ENCODE measurements at regions not wholly inside any gene's neighbourhood (a gene's known extent, or its start where the extent isn't known, plus 50 kb on each side); places are given as distances from the start of the nearest gene placed in this dataset.
"Not testable (repeated sequence)": the region's sequence is repeated elsewhere in the genome, so short reads cannot be mapped to it uniquely, and the experiment has no call there.

DNA sequence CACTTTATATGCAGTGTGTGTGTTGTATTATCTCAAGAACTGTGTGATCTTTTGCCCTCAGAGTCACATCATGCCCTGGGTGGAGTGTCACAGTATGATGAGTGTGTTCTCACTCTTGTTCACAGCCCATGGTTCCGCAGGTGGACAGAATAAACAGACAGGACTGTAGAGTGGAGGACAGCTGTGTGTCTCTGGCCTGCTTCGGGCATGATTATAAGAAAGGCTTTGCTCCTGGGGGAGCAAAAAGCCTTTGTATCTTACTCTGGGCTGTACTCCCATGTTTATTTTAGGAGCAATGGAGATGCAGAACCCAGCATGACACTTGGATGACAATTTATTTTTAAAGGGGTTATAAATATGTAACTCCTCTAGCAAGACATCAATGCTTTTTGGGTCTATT, 371.7 kb upstream of the MEX3C start (continued):
- TF ChIP-seq, protein P1, sequence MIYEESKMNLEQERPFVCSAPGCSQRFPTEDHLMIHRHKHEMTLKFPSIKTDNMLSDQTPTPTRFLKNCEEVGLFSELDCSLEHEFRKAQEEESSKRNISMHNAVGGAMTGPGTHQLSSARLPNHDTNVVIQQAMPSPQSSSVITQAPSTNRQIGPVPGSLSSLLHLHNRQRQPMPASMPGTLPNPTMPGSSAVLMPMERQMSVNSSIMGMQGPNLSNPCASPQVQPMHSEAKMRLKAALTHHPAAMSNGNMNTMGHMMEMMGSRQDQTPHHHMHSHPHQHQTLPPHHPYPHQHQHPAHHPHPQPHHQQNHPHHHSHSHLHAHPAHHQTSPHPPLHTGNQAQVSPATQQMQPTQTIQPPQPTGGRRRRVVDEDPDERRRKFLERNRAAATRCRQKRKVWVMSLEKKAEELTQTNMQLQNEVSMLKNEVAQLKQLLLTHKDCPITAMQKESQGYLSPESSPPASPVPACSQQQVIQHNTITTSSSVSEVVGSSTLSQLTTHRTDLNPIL (CRISPR knock-in tag; IDR thresholded peaks at IDR 0.05; ENCODE audit: low read depth), result no peak
- TF ChIP-seq, protein P2, sequence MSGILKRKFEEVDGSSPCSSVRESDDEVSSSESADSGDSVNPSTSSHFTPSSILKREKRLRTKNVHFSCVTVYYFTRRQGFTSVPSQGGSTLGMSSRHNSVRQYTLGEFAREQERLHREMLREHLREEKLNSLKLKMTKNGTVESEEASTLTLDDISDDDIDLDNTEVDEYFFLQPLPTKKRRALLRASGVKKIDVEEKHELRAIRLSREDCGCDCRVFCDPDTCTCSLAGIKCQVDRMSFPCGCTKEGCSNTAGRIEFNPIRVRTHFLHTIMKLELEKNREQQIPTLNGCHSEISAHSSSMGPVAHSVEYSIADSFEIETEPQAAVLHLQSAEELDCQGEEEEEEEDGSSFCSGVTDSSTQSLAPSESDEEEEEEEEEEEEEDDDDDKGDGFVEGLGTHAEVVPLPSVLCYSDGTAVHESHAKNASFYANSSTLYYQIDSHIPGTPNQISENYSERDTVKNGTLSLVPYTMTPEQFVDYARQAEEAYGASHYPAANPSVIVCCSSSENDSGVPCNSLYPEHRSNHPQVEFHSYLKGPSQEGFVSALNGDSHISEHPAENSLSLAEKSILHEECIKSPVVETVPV (CRISPR knock-in tag; IDR thresholded peaks at IDR 0.05), result no peak
- TF ChIP-seq SNAI2 (CRISPR knock-in tag; IDR thresholded peaks at IDR 0.05), result no peak
- TF ChIP-seq ZNF565 (CRISPR knock-in tag; conservative IDR thresholded peaks at IDR 0.05; ENCODE audit: low read depth), result no peak
- TF ChIP-seq GLIS3 (CRISPR knock-in tag; IDR thresholded peaks at IDR 0.05), result no peak
- TF ChIP-seq TCF4 (CRISPR knock-in tag; IDR thresholded peaks at IDR 0.05; ENCODE audit: borderline replicate concordance), result no peak
- no peak for TF ChIP-seq ZFP3 (CRISPR knock-in tag; IDR thresholded peaks at IDR 0.05)
- TF ChIP-seq, protein P3, sequence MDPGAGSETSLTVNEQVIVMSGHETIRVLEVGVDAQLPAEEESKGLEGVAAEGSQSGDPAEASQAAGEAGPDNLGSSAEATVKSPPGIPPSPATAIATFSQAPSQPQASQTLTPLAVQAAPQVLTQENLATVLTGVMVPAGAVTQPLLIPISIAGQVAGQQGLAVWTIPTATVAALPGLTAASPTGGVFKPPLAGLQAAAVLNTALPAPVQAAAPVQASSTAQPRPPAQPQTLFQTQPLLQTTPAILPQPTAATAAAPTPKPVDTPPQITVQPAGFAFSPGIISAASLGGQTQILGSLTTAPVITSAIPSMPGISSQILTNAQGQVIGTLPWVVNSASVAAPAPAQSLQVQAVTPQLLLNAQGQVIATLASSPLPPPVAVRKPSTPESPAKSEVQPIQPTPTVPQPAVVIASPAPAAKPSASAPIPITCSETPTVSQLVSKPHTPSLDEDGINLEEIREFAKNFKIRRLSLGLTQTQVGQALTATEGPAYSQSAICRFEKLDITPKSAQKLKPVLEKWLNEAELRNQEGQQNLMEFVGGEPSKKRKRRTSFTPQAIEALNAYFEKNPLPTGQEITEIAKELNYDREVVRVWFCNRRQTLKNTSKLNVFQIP (CRISPR knock-in tag; IDR thresholded peaks at IDR 0.05; ENCODE audit: borderline replicate concordance, low read depth), result no peak
- no peak for TF ChIP-seq ISL1 (CRISPR knock-in tag; IDR thresholded peaks at IDR 0.05)

DNA sequence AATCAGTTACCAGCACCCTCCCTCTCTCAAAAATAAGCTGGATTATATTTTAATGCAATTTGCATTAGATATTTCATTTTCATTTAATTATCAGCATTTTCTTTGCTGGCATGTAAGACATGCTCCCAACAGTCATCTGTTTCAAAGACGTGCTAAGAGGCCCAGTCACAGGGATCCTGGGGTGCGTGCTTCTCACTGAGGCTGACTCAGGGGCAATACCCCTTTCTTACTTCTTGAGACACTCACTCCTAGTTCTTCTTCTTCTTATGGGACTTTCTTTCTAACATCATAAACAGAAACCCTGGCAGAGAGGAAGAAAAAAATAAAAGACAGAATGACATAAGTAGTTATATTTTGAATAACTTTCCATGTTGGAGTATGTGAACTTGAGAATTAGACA, 372.1 kb upstream of the MEX3C start:
- no peak for ATAC-seq
- TF ChIP-seq BACH2 (CRISPR knock-in tag; IDR thresholded peaks at IDR 0.05; ENCODE audit: borderline replicate concordance) (no peak), ZFP3 (CRISPR knock-in tag; IDR thresholded peaks at IDR 0.05) (no peak), ARNTL (CRISPR knock-in tag; IDR thresholded peaks at IDR 0.05; ENCODE audit: borderline replicate concordance, low read depth) (no peak), ZNF70 (CRISPR knock-in tag; IDR thresholded peaks at IDR 0.05) (no peak), SNAI2 (CRISPR knock-in tag; IDR thresholded peaks at IDR 0.05) (no peak), PPARA (CRISPR knock-in tag; IDR thresholded peaks at IDR 0.05; ENCODE audit: borderline replicate concordance) (no peak), TOX (CRISPR knock-in tag; IDR thresholded peaks at IDR 0.05; ENCODE audit: borderline replicate concordance) (no peak), ISL1 (CRISPR knock-in tag; IDR thresholded peaks at IDR 0.05) (no peak), ESRRG (CRISPR knock-in tag; IDR thresholded peaks at IDR 0.05) (no peak), TCF4 (CRISPR knock-in tag; IDR thresholded peaks at IDR 0.05; ENCODE audit: borderline replicate concordance) (no peak), OSR1 (CRISPR knock-in tag; IDR thresholded peaks at IDR 0.05) (no peak)
- TF ChIP-seq, protein P2 (CRISPR knock-in tag; IDR thresholded peaks at IDR 0.05), result no peak
- TF ChIP-seq, protein P4, sequence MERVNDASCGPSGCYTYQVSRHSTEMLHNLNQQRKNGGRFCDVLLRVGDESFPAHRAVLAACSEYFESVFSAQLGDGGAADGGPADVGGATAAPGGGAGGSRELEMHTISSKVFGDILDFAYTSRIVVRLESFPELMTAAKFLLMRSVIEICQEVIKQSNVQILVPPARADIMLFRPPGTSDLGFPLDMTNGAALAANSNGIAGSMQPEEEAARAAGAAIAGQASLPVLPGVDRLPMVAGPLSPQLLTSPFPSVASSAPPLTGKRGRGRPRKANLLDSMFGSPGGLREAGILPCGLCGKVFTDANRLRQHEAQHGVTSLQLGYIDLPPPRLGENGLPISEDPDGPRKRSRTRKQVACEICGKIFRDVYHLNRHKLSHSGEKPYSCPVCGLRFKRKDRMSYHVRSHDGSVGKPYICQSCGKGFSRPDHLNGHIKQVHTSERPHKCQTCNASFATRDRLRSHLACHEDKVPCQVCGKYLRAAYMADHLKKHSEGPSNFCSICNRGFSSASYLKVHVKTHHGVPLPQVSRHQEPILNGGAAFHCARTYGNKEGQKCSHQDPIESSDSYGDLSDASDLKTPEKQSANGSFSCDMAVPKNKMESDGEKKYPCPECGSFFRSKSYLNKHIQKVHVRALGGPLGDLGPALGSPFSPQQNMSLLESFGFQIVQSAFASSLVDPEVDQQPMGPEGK (CRISPR knock-in tag; IDR thresholded peaks at IDR 0.05; ENCODE audit: borderline replicate concordance), result no peak

DNA sequence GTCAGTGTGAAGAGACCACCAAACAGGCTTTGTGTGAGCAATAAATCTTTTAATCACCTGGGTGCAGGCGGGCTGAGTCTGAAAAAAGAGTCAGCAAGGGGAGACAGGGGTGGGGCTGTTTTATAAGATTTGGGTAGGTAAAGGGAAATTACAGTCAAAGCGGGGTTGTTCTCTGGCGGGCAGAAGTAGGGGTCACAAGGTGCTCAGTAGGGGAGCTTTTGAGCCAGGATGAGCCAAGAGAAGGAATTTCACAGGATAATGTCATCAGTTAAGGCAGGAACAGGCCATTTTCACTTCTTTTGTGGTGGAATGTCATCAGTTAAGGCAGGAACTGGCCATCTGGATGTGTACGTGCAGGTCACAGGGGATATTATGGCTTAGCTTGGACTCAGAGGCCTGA, 372.6 kb upstream of the MEX3C start:
- ATAC-seq, result not testable (repeated sequence)

DNA sequence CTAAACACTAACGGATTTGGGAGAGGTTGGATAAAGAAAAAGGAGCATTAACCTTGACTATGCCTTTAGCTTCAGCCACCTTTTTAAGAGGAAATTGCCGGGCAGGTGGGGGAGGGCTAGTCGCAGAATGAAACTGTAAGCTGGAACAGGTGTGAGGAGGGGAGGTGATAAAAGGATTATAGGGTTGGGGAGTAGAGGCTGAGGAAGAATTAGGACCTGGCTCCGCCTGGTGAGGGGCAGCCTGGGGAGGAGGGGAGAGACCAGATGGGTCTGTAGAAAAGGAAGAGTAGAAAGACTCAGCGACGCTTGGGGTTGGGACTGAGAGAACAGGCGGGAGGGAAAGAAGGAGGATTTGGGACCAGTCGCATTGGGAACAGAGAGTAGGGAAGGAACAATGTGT, 376.4 kb upstream of the MEX3C start:
- not testable (repeated sequence) for ATAC-seq

DNA sequence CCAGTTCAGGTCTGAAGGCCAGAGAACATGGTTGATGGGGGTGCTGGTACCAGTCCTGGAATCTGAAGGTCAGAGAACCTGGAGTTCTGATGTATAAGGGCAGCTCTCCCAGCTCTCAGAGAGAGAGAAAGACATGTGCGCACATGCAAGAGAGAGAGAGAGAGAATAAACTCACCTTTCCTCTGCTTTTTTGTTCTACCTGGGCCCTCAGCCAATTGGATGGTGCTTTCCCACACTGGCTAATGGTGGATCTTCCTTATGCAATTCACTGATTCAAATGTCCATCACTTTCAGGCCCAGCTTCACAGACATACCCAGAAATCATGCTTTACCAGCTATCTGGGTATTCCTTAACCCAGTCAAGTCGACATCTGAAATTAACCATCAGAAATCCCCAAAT, 377.7 kb upstream of the MEX3C start:
- no peak for ATAC-seq
- TF ChIP-seq ZC3H10 (CRISPR knock-in tag; IDR thresholded peaks at IDR 0.05) (no peak), ARNTL (CRISPR knock-in tag; IDR thresholded peaks at IDR 0.05; ENCODE audit: borderline replicate concordance, low read depth) (no peak), OSR1 (CRISPR knock-in tag; IDR thresholded peaks at IDR 0.05) (no peak), ZNF565 (CRISPR knock-in tag; conservative IDR thresholded peaks at IDR 0.05; ENCODE audit: low read depth) (no peak)

All from SK-N-SH treated with all-trans-retinoic acid at 6 μM for 48 hours (cell line).